ENCODE measurements at regions not wholly inside any gene's neighbourhood (a gene's known extent, or its start where the extent isn't known, plus 50 kb on each side); places are given as distances from the start of the nearest gene placed in this dataset.

DNA sequence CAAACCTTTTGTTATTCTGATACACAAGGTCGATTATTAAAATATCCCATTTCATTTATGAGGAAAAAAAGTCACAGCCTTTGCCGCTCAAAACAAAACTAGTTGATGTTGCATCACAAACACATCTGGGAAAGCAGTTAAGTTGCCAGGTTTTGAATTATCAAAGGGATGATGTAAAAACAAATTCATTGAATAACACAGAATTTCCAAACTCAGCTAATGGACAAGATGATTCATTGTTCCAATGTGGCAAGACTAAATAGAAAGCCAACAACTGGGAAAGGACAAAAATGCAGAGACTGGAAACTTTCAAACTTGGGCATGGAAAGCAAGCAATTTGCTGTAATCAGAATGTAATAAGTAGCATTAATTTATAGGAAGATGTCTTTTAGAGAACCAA, 610.0 kb upstream of the ZNF385D start:
- no peaks in the 10 kb centered on the region for H3K9me2 ChIP-seq (replicated peaks; ENCODE audit: insufficient read depth, low read length)
- H3K27ac ChIP-seq (ENCODE audit: low read depth, low read length) = no peak overlapping the region
- H3K36me3 ChIP-seq (ENCODE audit: low read length) = no peaks in the 10 kb centered on the region
- no peaks in the 10 kb centered on the region for H4K20me1 ChIP-seq (ENCODE audit: low read depth, low read length)
- no peak overlapping the region for H3K4me2 ChIP-seq (ENCODE audit: low read depth, low read length, poor library complexity, severe bottlenecking)
- H3F3A ChIP-seq (ENCODE audit: insufficient read depth) = no peaks in the 10 kb centered on the region
- no peaks in the 10 kb centered on the region for H3K79me2 ChIP-seq (ENCODE audit: insufficient read depth, low read length)
- no peak overlapping the region for H2AFZ ChIP-seq (ENCODE audit: low read depth, low read length, severe bottlenecking)
- TF ChIP-seq EZH2phosphoT487 (conservative IDR thresholded peaks at IDR 0.05; ENCODE audit: low read length) = no peak
- TF ChIP-seq, protein P1, sequence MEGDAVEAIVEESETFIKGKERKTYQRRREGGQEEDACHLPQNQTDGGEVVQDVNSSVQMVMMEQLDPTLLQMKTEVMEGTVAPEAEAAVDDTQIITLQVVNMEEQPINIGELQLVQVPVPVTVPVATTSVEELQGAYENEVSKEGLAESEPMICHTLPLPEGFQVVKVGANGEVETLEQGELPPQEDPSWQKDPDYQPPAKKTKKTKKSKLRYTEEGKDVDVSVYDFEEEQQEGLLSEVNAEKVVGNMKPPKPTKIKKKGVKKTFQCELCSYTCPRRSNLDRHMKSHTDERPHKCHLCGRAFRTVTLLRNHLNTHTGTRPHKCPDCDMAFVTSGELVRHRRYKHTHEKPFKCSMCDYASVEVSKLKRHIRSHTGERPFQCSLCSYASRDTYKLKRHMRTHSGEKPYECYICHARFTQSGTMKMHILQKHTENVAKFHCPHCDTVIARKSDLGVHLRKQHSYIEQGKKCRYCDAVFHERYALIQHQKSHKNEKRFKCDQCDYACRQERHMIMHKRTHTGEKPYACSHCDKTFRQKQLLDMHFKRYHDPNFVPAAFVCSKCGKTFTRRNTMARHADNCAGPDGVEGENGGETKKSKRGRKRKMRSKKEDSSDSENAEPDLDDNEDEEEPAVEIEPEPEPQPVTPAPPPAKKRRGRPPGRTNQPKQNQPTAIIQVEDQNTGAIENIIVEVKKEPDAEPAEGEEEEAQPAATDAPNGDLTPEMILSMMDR (IDR thresholded peaks at IDR 0.05; ENCODE audit: insufficient read depth, low read length, poor library complexity, severe bottlenecking) = no peak
- no peak overlapping the region for H3K4me3 ChIP-seq (ENCODE audit: insufficient read depth, low read length, poor library complexity, severe bottlenecking)
- H3K9ac ChIP-seq (ENCODE audit: low read length) = no peak overlapping the region
- H3K27me3 ChIP-seq (ENCODE audit: low read length) = no peaks in the 10 kb centered on the region
- H3K9me3 ChIP-seq (ENCODE audit: insufficient read depth, low read length) = no peaks in the 10 kb centered on the region

DNA sequence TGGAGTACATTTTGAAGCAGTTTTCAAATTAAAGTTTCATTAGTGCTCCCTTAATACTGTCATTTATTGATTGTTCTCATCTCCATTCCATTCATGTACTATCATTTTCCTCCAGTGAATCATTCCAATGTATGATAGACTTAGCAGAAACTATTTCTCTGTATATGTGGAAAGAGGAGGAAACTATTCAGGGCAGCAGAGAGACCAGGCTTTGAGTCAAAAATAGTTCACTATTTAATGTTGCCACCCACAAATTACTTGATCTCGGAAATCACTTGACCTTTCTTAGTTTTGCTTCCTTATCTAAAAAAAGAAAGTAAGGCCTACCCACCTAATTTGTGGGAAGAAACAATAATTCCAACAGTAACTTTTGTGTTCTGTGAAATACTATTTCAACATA, 610.5 kb upstream of the ZNF385D start:
- H3K79me2 ChIP-seq (ENCODE audit: insufficient read depth, low read length) = no peaks in the 10 kb centered on the region
- no peak overlapping the region for H3K4me2 ChIP-seq (ENCODE audit: low read depth, low read length, poor library complexity, severe bottlenecking)
- TF ChIP-seq, protein P1 (IDR thresholded peaks at IDR 0.05; ENCODE audit: insufficient read depth, low read length, poor library complexity, severe bottlenecking) = no peak
- TF ChIP-seq EZH2phosphoT487 (conservative IDR thresholded peaks at IDR 0.05; ENCODE audit: low read length) = no peak
- H2AFZ ChIP-seq (ENCODE audit: low read depth, low read length, severe bottlenecking) = no peak overlapping the region
- no peaks in the 10 kb centered on the region for H3K27me3 ChIP-seq (ENCODE audit: low read length)
- H3K4me3 ChIP-seq (ENCODE audit: insufficient read depth, low read length, poor library complexity, severe bottlenecking) = no peak overlapping the region
- no peaks in the 10 kb centered on the region for H3K9me2 ChIP-seq (replicated peaks; ENCODE audit: insufficient read depth, low read length)
- no peaks in the 10 kb centered on the region for H4K20me1 ChIP-seq (ENCODE audit: low read depth, low read length)
- no peaks in the 10 kb centered on the region for H3F3A ChIP-seq (ENCODE audit: insufficient read depth)
- no peak overlapping the region for H3K9ac ChIP-seq (ENCODE audit: low read length)
- H3K36me3 ChIP-seq (ENCODE audit: low read length) = no peaks in the 10 kb centered on the region
- no peak overlapping the region for H3K27ac ChIP-seq (ENCODE audit: low read depth, low read length)
- no peaks in the 10 kb centered on the region for H3K9me3 ChIP-seq (ENCODE audit: insufficient read depth, low read length)

DNA sequence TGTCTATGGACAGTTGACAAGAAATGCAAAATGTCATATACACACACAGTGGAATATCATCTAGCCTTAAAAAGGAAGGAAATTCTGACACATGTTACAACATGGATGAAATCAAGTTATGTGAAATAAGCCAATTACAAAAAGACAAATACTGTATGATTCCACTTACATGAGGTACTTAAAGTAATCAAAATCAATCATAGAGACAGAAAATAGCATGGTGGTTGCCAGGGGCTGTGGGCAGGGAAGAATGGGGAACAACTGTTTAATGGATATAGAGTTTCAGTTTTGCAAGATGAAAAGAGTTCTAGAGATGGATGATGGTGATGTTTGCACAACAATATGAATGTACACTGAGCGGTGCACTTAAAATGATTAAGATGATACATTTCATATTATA, 613.8 kb upstream of the ZNF385D start:
- H3K36me3 ChIP-seq (ENCODE audit: low read length) = no peaks in the 10 kb centered on the region
- H3K9ac ChIP-seq (ENCODE audit: low read length) = no peak overlapping the region
- no peak overlapping the region for H3K4me2 ChIP-seq (ENCODE audit: low read depth, low read length, poor library complexity, severe bottlenecking)
- no peaks in the 10 kb centered on the region for H3F3A ChIP-seq (ENCODE audit: insufficient read depth)
- H3K9me2 ChIP-seq (replicated peaks; ENCODE audit: insufficient read depth, low read length) = no peaks in the 10 kb centered on the region
- no peaks in the 10 kb centered on the region for H3K79me2 ChIP-seq (ENCODE audit: insufficient read depth, low read length)
- no peaks in the 10 kb centered on the region for H4K20me1 ChIP-seq (ENCODE audit: low read depth, low read length)
- H3K27ac ChIP-seq (ENCODE audit: low read depth, low read length) = no peak overlapping the region
- no peaks in the 10 kb centered on the region for H3K9me3 ChIP-seq (ENCODE audit: insufficient read depth, low read length)
- H3K4me3 ChIP-seq (ENCODE audit: insufficient read depth, low read length, poor library complexity, severe bottlenecking) = no peak overlapping the region
- no peak overlapping the region for H2AFZ ChIP-seq (ENCODE audit: low read depth, low read length, severe bottlenecking)
- no peaks in the 10 kb centered on the region for H3K27me3 ChIP-seq (ENCODE audit: low read length)
- TF ChIP-seq EZH2phosphoT487 (conservative IDR thresholded peaks at IDR 0.05; ENCODE audit: low read length) = no peak
- TF ChIP-seq, protein P1 (IDR thresholded peaks at IDR 0.05; ENCODE audit: insufficient read depth, low read length, poor library complexity, severe bottlenecking) = no peak
